Aorta (tissue), 5 donors: ENCODE measurements at regions not wholly inside any gene's neighbourhood (a gene's known extent, or its start where the extent isn't known, plus 50 kb on each side); places are given as distances from the start of the nearest gene placed in this dataset.

Experiments used
- ATAC-seq: fragments of 200-7000 bp; cut with Tn5 transposase; one replicate; pipeline ENCODE4 v1.9.1; 2022; ENCODE audit warnings: moderate library complexity; ENCODE audit not compliant: low FRiP score
- DNase-seq, 2 donors: peaks; one replicate each; pipeline ENCODE4 v3.0.0-alpha.2; 2020
- H3K27ac ChIP-seq, 2 donors: one replicate each; pipeline ENCODE4 v1.5.1; 2013; ENCODE audit warnings: low read length in 2 of 2, mild to moderate bottlenecking in 2 of 2, moderate library complexity in 2 of 2, control low read depth in 1 of 2, inconsistent platforms in 1 of 2, low read depth in 1 of 2
- H3K27me3 ChIP-seq, 2 donors: one replicate each; pipeline ENCODE4 v1.6.1; 2013; ENCODE audit warnings: control low read depth in 1 of 2, low read length in 1 of 2, mild to moderate bottlenecking in 1 of 2, moderate library complexity in 1 of 2; ENCODE audit not compliant: insufficient read depth in 2 of 2, control insufficient read depth in 1 of 2
- H3K36me3 ChIP-seq, 2 donors: one replicate each; pipeline ENCODE4 v1.6.1; 2013; ENCODE audit warnings: control low read depth in 1 of 2, low read length in 1 of 2, mild to moderate bottlenecking in 1 of 2; ENCODE audit not compliant: insufficient read depth in 2 of 2, control insufficient read depth in 1 of 2
- H3K4me1 ChIP-seq, 2 donors: one replicate each; pipeline ENCODE4 v1.6.1; 2013; ENCODE audit warnings: low read length in 2 of 2, control low read depth in 1 of 2, mild to moderate bottlenecking in 1 of 2, moderate library complexity in 1 of 2; ENCODE audit not compliant: insufficient read depth in 2 of 2, control insufficient read depth in 1 of 2
- H3K4me3 ChIP-seq, 2 donors: one replicate each; pipeline ENCODE4 v1.5.1; 2013; ENCODE audit warnings: low read length in 2 of 2, control low read depth in 1 of 2, mild to moderate bottlenecking in 1 of 2
- H3K9me3 ChIP-seq: one replicate; pipeline ENCODE4 v1.6.1; 2013; ENCODE audit warnings: mild to moderate bottlenecking, low read length; ENCODE audit not compliant: control insufficient read depth
- WGBS, 2 donors: extraction: QIAGEN DNeasy Blood & Tissue Kit; methylation state at CpG; one replicate each; pipeline ENCODE4 v1.1.7; 2013; 5-methylcytosine and 5-hydroxymethylcytosine counted together
- intact Hi-C, 2 donors: fragments of 100-400 bp; cut with DNase I; formaldehyde crosslinking; loops; one replicate each; pipeline versions ENCODE4 v1.14.2 to v1.15.0; 2022
- donor health status: healthy with polysubstance abuse.
- donor health status: Bipolar disorder and iron deficiency.
- donor health status: DM: no; HTN: no; CAD: no.
- donor health status: DM: no; HTN: no; CAD: no.
- donor health status: DM: yes; HTN: yes; CAD: no.

DNA sequence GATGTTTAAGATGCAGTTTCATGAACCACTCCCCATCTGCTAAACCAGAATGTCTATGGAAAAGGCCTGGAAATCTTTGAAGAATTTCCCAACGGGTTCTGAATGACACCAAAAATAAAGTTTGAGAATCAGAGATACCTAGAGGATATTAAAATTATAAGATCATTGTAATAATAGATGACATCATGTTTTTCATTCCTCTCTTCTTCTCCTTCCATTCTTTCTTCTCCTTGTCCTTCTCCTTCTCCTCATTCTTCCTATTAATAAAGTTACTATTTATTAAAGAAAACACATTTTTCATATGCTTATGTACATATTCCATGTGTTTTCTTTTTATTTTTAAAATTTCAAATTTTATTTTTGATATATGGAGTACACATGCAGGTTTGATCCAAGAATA is 1449.4 kb downstream of the LRFN5 start:
- DNase-seq = no peak
- no peaks in the 10 kb centered on the region for H3K36me3 ChIP-seq
- peaks cover 3% of the 10 kb centered on the region for H3K9me3 ChIP-seq
- H3K4me3 ChIP-seq = no peak overlapping the region
- no peaks in the 10 kb centered on the region for H3K4me1 ChIP-seq
- no peak overlapping the region for H3K27ac ChIP-seq
- WGBS, 2 donors = 33 to 40% methylated on average over 1 of the region's 1 CpG
- no peaks in the 10 kb centered on the region for H3K27me3 ChIP-seq
- intact Hi-C loops = no loop called here
- no peak for ATAC-seq

DNA sequence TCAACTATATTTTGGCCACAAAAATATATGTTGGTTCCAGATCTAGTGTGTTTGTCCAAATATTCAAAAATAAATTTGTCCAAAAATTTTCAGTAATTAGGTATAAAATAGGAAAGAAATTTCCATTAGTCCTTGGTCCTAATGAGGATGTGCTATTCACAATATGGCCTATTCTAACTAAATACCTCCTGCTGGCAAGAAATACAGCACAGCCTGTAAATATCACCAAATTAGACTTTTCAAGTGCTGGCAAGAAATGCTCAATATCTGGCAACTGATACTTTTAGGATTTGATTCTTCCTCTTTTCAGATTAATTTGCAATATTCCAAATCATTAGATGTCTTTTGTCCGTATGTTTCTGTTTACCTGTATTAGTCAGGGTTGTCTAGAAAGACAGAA is 1446.2 kb downstream of the LRFN5 start:
- H3K9me3 ChIP-seq = no peaks in the 10 kb centered on the region
- DNase-seq (no peak), ATAC-seq (no peak)
- H3K4me1 ChIP-seq = no peaks in the 10 kb centered on the region
- H3K36me3 ChIP-seq = no peaks in the 10 kb centered on the region
- H3K27me3 ChIP-seq = no peaks in the 10 kb centered on the region
- intact Hi-C loops = no loop called here
- H3K27ac ChIP-seq = no peak overlapping the region
- no peak overlapping the region for H3K4me3 ChIP-seq
- 81 to 93% methylated on average over 1 of the region's 1 CpG for WGBS, 2 donors

DNA sequence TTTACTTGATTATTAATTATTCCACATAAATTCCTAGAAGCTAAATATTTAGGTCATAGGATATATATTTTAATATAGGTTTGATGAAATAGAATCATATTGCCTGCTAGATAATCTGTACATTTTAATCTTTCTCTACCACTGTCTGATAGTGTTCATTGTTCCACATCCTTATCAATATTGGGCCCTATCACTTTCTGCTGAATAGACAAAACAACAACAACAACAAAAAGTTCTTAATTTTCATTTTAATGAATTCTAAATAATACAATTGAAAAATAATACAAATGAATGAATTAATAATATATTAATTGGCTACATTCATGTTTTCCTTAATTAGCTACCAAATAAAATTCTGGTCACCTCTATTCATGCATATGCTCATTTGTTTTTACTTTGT is 1437.2 kb downstream of the LRFN5 start:
- H3K36me3 ChIP-seq = no peaks in the 10 kb centered on the region
- H3K27me3 ChIP-seq = no peaks in the 10 kb centered on the region
- no peak overlapping the region for H3K4me3 ChIP-seq
- ATAC-seq (no peak), DNase-seq (no peak)
- intact Hi-C loops = no loop called here
- H3K9me3 ChIP-seq = no peaks in the 10 kb centered on the region
- no peak overlapping the region for H3K27ac ChIP-seq
- no peaks in the 10 kb centered on the region for H3K4me1 ChIP-seq

DNA sequence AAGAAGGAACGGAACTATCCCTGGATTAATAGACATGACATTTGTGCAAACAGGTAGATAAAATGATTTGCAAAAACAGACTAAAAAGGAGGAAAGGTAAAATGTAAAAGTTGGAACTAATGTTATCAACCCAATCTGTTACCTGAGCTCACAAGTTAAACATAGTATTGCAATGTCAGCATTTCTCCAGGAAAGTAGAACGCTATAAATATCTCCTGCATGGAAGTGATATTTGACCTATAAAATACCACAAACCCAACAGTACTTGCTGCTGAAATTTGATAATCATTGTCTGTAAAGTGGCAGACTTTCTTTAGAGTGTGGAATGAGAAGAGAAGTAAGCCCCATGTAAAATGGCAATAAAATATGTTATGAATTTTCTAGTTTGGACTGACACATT is 1435.7 kb downstream of the LRFN5 start:
- H3K27me3 ChIP-seq = no peaks in the 10 kb centered on the region
- H3K9me3 ChIP-seq = no peaks in the 10 kb centered on the region
- ATAC-seq = no peak
- WGBS, 2 donors = 25 to 38% methylated on average over 2 of the region's 2 CpGs
- H3K36me3 ChIP-seq = no peaks in the 10 kb centered on the region
- H3K4me3 ChIP-seq = no peak overlapping the region
- DNase-seq = no peak
- H3K4me1 ChIP-seq = no peaks in the 10 kb centered on the region
- intact Hi-C loops = no loop called here
- no peak overlapping the region for H3K27ac ChIP-seq

DNA sequence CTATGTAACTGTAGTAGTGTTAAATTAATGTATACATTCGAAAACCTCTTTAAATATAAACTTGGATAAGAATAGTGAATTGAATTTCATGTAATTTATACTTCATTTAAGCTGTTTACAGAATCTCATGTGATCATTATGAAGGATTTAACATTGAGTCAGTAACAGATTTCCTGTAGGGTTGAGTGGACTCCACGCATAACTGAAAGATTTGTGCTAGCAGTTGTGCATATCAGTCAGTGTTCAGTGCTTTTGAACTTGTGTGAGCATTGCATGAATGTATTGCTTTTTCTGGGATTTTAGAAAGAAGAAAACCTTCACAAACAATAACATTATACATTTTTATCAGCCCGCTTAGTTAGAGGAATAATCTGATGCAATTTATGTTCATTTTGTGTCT is 1435.3 kb downstream of the LRFN5 start:
- Histone ChIP-seq H3K4me1 (no peaks in the 10 kb centered on the region), H3K27me3 (no peaks in the 10 kb centered on the region), H3K27ac (no peak overlapping the region), H3K9me3 (no peaks in the 10 kb centered on the region), H3K36me3 (no peaks in the 10 kb centered on the region), H3K4me3 (no peak overlapping the region)
- DNase-seq (no peak), ATAC-seq (no peak)
- 47 to 50% methylated on average over 3 of the region's 3 CpGs for WGBS, 2 donors
- intact Hi-C loops = no loop called here

DNA sequence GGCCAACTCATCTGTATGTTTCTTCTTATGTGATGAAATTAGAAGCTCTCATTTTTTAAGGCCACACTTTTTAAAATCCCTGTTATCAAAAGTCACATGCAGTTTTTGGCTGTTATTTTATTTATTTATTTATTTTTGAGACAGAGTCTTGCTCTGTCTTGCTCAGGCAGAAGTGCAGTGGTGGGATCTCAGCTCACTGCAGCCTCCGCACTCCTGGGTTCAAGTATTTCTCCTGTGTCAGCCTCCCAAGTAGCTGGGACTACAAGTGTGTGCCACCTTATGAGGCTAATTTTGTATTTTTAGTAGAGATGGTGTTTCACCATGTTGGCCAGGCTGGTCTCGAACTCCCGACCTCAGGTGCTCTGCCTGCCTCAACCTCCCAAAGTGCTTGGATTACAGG is 1434.5 kb downstream of the LRFN5 start:
- 92% methylated on average over 3 of the region's 3 CpGs for WGBS, 2 donors
- no peak for DNase-seq

DNA sequence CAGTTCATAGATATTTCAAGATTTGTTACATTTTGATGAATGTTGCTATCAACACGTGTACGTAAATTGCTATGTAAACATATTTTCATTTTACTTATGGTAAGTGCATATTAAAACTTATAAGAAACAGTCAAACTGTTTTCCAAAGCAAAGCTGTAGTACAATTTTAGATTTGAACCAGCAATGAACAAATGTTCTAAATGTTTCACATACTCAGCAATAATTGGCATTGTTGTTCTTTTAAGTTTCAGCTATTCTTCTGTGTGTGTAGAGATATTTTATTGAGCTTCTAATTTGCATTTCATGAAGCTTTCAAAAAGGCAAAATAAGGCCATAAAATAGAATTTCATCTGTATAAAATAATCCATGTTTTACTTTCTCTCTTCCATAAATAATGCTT is 1433.2 kb downstream of the LRFN5 start:
- intact Hi-C loops = no loop called here
- H3K9me3 ChIP-seq = no peaks in the 10 kb centered on the region

More for the DNA sequence above, 1434.5 kb downstream of the LRFN5 start:
- ATAC-seq = no peak
- H3K36me3 ChIP-seq = no peaks in the 10 kb centered on the region
- H3K27me3 ChIP-seq = no peaks in the 10 kb centered on the region
- no peaks in the 10 kb centered on the region for H3K9me3 ChIP-seq
- H3K27ac ChIP-seq = no peak overlapping the region
- H3K4me1 ChIP-seq = no peaks in the 10 kb centered on the region
- H3K4me3 ChIP-seq = no peak overlapping the region
- intact Hi-C loops = no loop called here

DNA sequence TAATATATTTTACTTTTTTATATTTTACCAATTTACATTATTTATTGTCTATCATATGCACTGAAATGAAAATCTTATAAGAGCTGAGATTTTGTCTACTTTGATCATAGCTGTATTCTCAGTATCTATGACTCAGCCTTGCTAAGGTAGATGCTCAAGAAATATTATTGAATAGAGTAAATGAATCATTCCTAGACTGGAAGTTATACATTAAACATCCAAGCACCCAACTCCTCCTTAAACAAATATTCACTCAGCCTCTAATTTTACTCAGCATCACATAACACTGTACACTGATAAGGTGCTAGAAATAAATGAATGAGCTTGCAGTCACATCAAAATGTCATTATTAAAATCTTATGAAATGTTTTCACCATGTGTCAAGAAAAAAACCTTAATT is 1424.9 kb downstream of the LRFN5 start:
- intact Hi-C loops = no loop called here
- H3K27ac ChIP-seq = no peak overlapping the region
- H3K4me3 ChIP-seq = no peak overlapping the region
- no peaks in the 10 kb centered on the region for H3K27me3 ChIP-seq
- no peak for DNase-seq
- H3K4me1 ChIP-seq = no peaks in the 10 kb centered on the region
- H3K9me3 ChIP-seq = no peaks in the 10 kb centered on the region
- ATAC-seq = no peak
- no peaks in the 10 kb centered on the region for H3K36me3 ChIP-seq

More for the DNA sequence above, 1433.2 kb downstream of the LRFN5 start:
- no peaks in the 10 kb centered on the region for H3K36me3 ChIP-seq
- no peak overlapping the region for H3K4me3 ChIP-seq
- H3K27ac ChIP-seq = no peak overlapping the region
- no peaks in the 10 kb centered on the region for H3K27me3 ChIP-seq
- whole genome bisulfite sequencing, 2 donors = 57 to 63% methylated on average over 2 of the region's 2 CpGs
- no peak for ATAC-seq
- H3K4me1 ChIP-seq = no peaks in the 10 kb centered on the region
- no peak for DNase-seq

DNA sequence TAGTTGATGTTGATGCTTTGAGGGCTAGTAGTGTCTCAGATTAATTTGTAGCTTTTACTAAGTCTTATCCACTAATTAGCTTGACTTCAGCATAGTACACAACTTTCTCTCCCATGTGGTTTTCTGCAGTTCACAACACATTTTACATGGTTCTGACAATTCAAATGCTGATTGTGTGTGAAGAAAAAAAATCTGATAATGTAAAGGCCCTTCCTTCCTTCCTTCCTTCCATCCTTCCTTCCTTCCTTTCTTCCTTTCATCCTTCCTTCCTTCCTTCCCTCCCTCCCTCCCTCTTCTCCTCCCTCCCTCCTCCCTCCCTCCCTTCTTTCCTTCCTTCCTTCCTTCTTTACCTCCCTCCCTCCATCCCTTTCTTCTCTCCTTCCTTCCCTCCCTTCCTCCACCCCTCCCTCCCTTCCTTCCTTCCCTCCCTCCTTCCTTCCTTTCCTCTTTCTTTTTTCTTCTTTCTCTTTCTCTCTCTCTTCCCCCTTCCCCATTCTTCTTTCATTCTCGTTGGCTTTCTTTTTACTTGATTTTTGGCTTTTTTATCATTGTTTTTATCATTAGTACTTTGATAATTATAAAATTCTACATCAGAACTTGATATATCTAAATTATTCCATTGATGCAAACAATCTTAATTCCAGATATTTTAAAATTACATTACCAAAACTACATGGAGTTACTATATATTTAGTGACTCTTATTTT is 1415.6 kb downstream of the LRFN5 start:
- Histone ChIP-seq H3K9me3 (no peaks in the 10 kb centered on the region), H3K27ac (no peak overlapping the region), H3K4me3 (no peak overlapping the region), H3K36me3 (no peaks in the 10 kb centered on the region), H3K4me1 (no peaks in the 10 kb centered on the region), H3K27me3 (no peaks in the 10 kb centered on the region)
- ATAC-seq (no peak), DNase-seq (no peak)
- WGBS, 2 donors = 63 to 68% methylated on average over 1 of the region's 1 CpG
- intact Hi-C loops = no loop called here
